GM23248 (cell line): ENCODE measurements at regions not wholly inside any gene's neighbourhood (a gene's known extent, or its start where the extent isn't known, plus 50 kb on each side); places are given as distances from the start of the nearest gene placed in this dataset.
"Not testable (repeated sequence)": the region's sequence is repeated elsewhere in the genome, so short reads cannot be mapped to it uniquely, and the experiment has no call there.

Experiments
- DNase-seq: peaks from one replicate; pipeline ENCODE4 v3.0.0-alpha.2; 2015
- H2AFZ ChIP-seq: fragments of 200-600 bp; sonication (generic); 2 replicates; pipeline ENCODE4 v1.6.1; 2016; ENCODE audit warnings: antibody characterized with exemption
- H3F3A ChIP-seq: fragments of 200-600 bp; sonication (generic); 2 replicates; pipeline ENCODE4 v1.6.1; 2016; ENCODE audit warnings: mild to moderate bottlenecking, antibody characterized with exemption, mixed run types; ENCODE audit not compliant: insufficient read depth
- H3K27ac ChIP-seq: fragments of 200-600 bp; sonication (generic); 2 replicates; pipeline ENCODE4 v1.5.1; 2016; ENCODE audit warnings: mild to moderate bottlenecking
- H3K27me3 ChIP-seq: fragments of 200-600 bp; sonication (generic); replicated peaks from 2 replicates; pipeline ENCODE4 v1.6.1; 2016; ENCODE audit warnings: mild to moderate bottlenecking; ENCODE audit not compliant: insufficient read depth
- H3K36me3 ChIP-seq: fragments of 200-600 bp; sonication (generic); 2 replicates; pipeline ENCODE4 v1.6.1; 2016; ENCODE audit warnings: low read depth, mild to moderate bottlenecking
- H3K4me1 ChIP-seq: fragments of 200-600 bp; sonication (generic); 2 replicates; pipeline ENCODE4 v1.6.1; 2016; ENCODE audit warnings: mild to moderate bottlenecking; ENCODE audit not compliant: insufficient read depth
- H3K4me2 ChIP-seq: fragments of 200-600 bp; sonication (generic); one replicate; pipeline ENCODE4 v1.6.1; 2016; ENCODE audit warnings: mild to moderate bottlenecking; ENCODE audit not compliant: unreplicated experiment
- H3K4me3 ChIP-seq: fragments of 200-600 bp; sonication (generic); 2 replicates; pipeline ENCODE4 v1.5.1; 2016; ENCODE audit warnings: mild to moderate bottlenecking
- H3K79me2 ChIP-seq: fragments of 200-600 bp; sonication (generic); 2 replicates; pipeline ENCODE4 v1.6.1; 2016; ENCODE audit warnings: mild to moderate bottlenecking; ENCODE audit not compliant: insufficient read depth
- H3K9ac ChIP-seq: fragments of 200-600 bp; sonication (generic); 2 replicates; pipeline ENCODE4 v1.6.1; 2016; ENCODE audit warnings: mild to moderate bottlenecking
- H3K9me2 ChIP-seq: fragments of 200-600 bp; sonication (generic); 2 replicates; pipeline ENCODE4 v1.6.1; 2016; ENCODE audit warnings: mixed run types, mild to moderate bottlenecking, moderate library complexity; ENCODE audit not compliant: insufficient read depth
- H3K9me3 ChIP-seq: fragments of 200-600 bp; sonication (generic); one replicate; pipeline ENCODE4 v1.6.1; 2017; ENCODE audit warnings: low read depth
- H4K20me1 ChIP-seq: fragments of 200-600 bp; sonication (generic); 2 replicates; pipeline ENCODE4 v1.6.0; 2016; ENCODE audit not compliant: insufficient read depth
- EZH2 ChIP-seq: fragments of 200-600 bp; sonication (generic); IDR thresholded peaks from 2 replicates; pipeline ENCODE4 v1.6.1; 2018; ENCODE audit warnings: antibody characterized with exemption, mild to moderate bottlenecking; ENCODE audit not compliant: insufficient read depth, poor library complexity, severe bottlenecking
- EZH2phosphoT487 ChIP-seq: fragments of 200-600 bp; sonication (generic); IDR thresholded peaks from 2 replicates; pipeline ENCODE4 v1.6.1; 2018; ENCODE audit warnings: antibody characterized with exemption, moderate library complexity, mild to moderate bottlenecking, low read depth; ENCODE audit not compliant: insufficient read depth
- WGBS, 2 experiments: methylation state at CpG; one replicate each; pipeline ENCODE4 v1.1.6; 2015 to 2017; ENCODE audit warnings: low lambda C conversion rate in 2 of 2, low coverage in 1 of 2; ENCODE audit errors: missing lambda C conversion rate in 2 of 2; 5-methylcytosine and 5-hydroxymethylcytosine counted together
- in situ Hi-C: fragments of 300-500 bp; cut with MboI; formaldehyde crosslinking; loops from 2 replicates; pipeline ENCODE4 v1.15.0; 2020

GRCh38 chr2:234863043-234863934 lies 88.5 kb upstream of the SH3BP4 start:
- DNase-seq, result peak; percentile 81
- 53 to 55% methylated on average over 16 to 17 of the region's 17 CpGs for WGBS, 2 experiments
- in situ Hi-C loops, result no loop called here

GRCh38 chr2:234861841-234862735 lies 89.7 kb upstream of the SH3BP4 start:
- no peaks in the 10 kb centered on the region for H3K9me3 ChIP-seq
- H4K20me1 ChIP-seq, result no peaks in the 10 kb centered on the region
- 69 to 70% methylated on average over 12 of the region's 12 CpGs for WGBS, 2 experiments
- no peak overlapping the region for H3K4me2 ChIP-seq
- H3K4me3 ChIP-seq, result no peak overlapping the region
- in situ Hi-C loops, result no loop called here
- no peaks in the 10 kb centered on the region for H3F3A ChIP-seq
- no peak overlapping the region for H3K27ac ChIP-seq
- no peak for DNase-seq
- H3K36me3 ChIP-seq, result no peaks in the 10 kb centered on the region
- H3K27me3 ChIP-seq, result no peaks in the 10 kb centered on the region
- no peak for TF ChIP-seq EZH2
- no peak for TF ChIP-seq EZH2phosphoT487
- H3K79me2 ChIP-seq, result no peaks in the 10 kb centered on the region
- H2AFZ ChIP-seq, result no peak overlapping the region
- H3K9ac ChIP-seq, result no peak overlapping the region
- no peaks in the 10 kb centered on the region for H3K4me1 ChIP-seq
- no peaks in the 10 kb centered on the region for H3K9me2 ChIP-seq

More at GRCh38 chr2:234863043-234863934, 88.5 kb upstream of the SH3BP4 start:
- Histone ChIP-seq H3F3A (no peaks in the 10 kb centered on the region), H3K4me3 (no peak overlapping the region), H4K20me1 (no peaks in the 10 kb centered on the region), H3K27me3 (no peaks in the 10 kb centered on the region), H3K9ac (no peak overlapping the region), H3K4me2 (no peak overlapping the region), H3K36me3 (no peaks in the 10 kb centered on the region), H3K9me2 (no peaks in the 10 kb centered on the region), H3K4me1 (no peaks in the 10 kb centered on the region), H3K79me2 (no peaks in the 10 kb centered on the region), H3K9me3 (no peaks in the 10 kb centered on the region), H3K27ac (no peak overlapping the region), H2AFZ (no peak overlapping the region)
- no peak for TF ChIP-seq EZH2
- TF ChIP-seq EZH2phosphoT487, result no peak

GRCh38 chr2:234859330-234859872 lies 92.4 kb upstream of the SH3BP4 start:
- WGBS, 2 experiments, result 92 to 95% methylated on average over 8 of the region's 8 CpGs
- H2AFZ ChIP-seq, H3K4me2 ChIP-seq, H3K9ac ChIP-seq, H3K9me2 ChIP-seq, in situ Hi-C loops, H3K36me3 ChIP-seq, H3K4me3 ChIP-seq, DNase-seq, H3K27me3 ChIP-seq, H3F3A ChIP-seq, H4K20me1 ChIP-seq, H3K4me1 ChIP-seq, H3K9me3 ChIP-seq, H3K27ac ChIP-seq, H3K79me2 ChIP-seq: not testable (repeated sequence)

- Histone ChIP-seq H3K36me3 (no peaks in the 10 kb centered on the region), H3K9me3 (no peaks in the 10 kb centered on the region), H3F3A (no peaks in the 10 kb centered on the region), H3K4me2 (no peak overlapping the region), H3K27ac (no peak overlapping the region), H3K9ac (no peak overlapping the region), H3K79me2 (no peaks in the 10 kb centered on the region), H3K4me3 (no peak overlapping the region), H3K27me3 (no peaks in the 10 kb centered on the region), H3K4me1 (no peaks in the 10 kb centered on the region), H2AFZ (no peak overlapping the region), H4K20me1 (no peaks in the 10 kb centered on the region), H3K9me2 (no peaks in the 10 kb centered on the region)
- DNase-seq, result no peak
- in situ Hi-C loops, result no loop called here
- TF ChIP-seq EZH2 (no peak), EZH2phosphoT487 (no peak)
- WGBS, 2 experiments, result 77 to 81% methylated on average over 6 of the region's 6 CpGs
Measured at GRCh38 chr2:234858790-234859329, 93.0 kb upstream of the SH3BP4 start.
